Fibroblast of lung (primary cell): ENCODE measurements at regions not wholly inside any gene's neighbourhood (a gene's known extent, or its start where the extent isn't known, plus 50 kb on each side); places are given as distances from the start of the nearest gene placed in this dataset.

Experiments
- DNase-seq, 2 donors: peaks; one replicate each; pipeline versions ENCODE4 v3.0.0 to v3.0.0-alpha.2; 2010; ENCODE audit warnings: low read depth in 2 of 2
- H2AFZ ChIP-seq: 2 replicates; pipeline ENCODE4 v1.5.1; 2012; ENCODE audit warnings: low read length, control low read depth, inconsistent platforms
- H3K27ac ChIP-seq: 2 replicates; pipeline ENCODE4 v1.5.1; 2011; ENCODE audit warnings: low read length, control low read depth; ENCODE audit not compliant: insufficient read depth
- H3K27me3 ChIP-seq: 2 replicates; pipeline ENCODE4 v1.5.1; 2011; ENCODE audit warnings: mild to moderate bottlenecking, low read length; ENCODE audit not compliant: control insufficient read depth, insufficient read depth
- H3K36me3 ChIP-seq: 2 replicates; pipeline ENCODE4 v1.5.1; 2011; ENCODE audit warnings: low read length; ENCODE audit not compliant: control insufficient read depth, insufficient read depth
- H3K4me1 ChIP-seq: 2 replicates; pipeline ENCODE4 v1.5.1; 2011; ENCODE audit warnings: low read length; ENCODE audit not compliant: control insufficient read depth, insufficient read depth; ENCODE audit errors: extremely low read depth
- H3K4me2 ChIP-seq: 2 replicates; pipeline ENCODE4 v1.5.1; 2011; ENCODE audit warnings: low read length, control low read depth; ENCODE audit not compliant: insufficient read depth; ENCODE audit errors: extremely low read depth
- H3K4me3 ChIP-seq, 4 experiments: fragments of 200-600 bp in 1 of 4; sonication (generic) in 1 of 4; replicated peaks in 1 of 4; 2 replicates each; pipeline ENCODE4 v1.5.1; 2011 to 2016; ENCODE audit warnings: low read length in 4 of 4, low read depth in 3 of 4, mild to moderate bottlenecking in 3 of 4, control low read depth in 2 of 4, inconsistent platforms in 1 of 4, mixed read lengths in 1 of 4; ENCODE audit not compliant: insufficient read depth in 1 of 4; ENCODE audit errors: control extremely low read depth in 1 of 4
- H3K79me2 ChIP-seq: 2 replicates; pipeline ENCODE4 v1.5.1; 2012; ENCODE audit warnings: mild to moderate bottlenecking, low read length, inconsistent platforms; ENCODE audit not compliant: control insufficient read depth, insufficient read depth
- H3K9ac ChIP-seq: 2 replicates; pipeline ENCODE4 v1.5.1; 2011; ENCODE audit warnings: mild to moderate bottlenecking, low read length, control low read depth; ENCODE audit not compliant: insufficient read depth
- H3K9me3 ChIP-seq: 2 replicates; pipeline ENCODE4 v1.5.1; 2012; ENCODE audit warnings: low read depth, low read length; ENCODE audit not compliant: control insufficient read depth, insufficient read depth
- H4K20me1 ChIP-seq: 2 replicates; pipeline ENCODE4 v1.5.1; 2011; ENCODE audit warnings: low read length; ENCODE audit not compliant: control insufficient read depth, insufficient read depth; ENCODE audit errors: extremely low read depth
- EZH2 ChIP-seq: IDR thresholded peaks from 2 replicates; pipeline ENCODE4 v1.5.1; 2012; ENCODE audit warnings: low read length, control low read depth, mild to moderate bottlenecking; ENCODE audit errors: missing control alignments
- TF ChIP-seq, protein P1 (sequence below), 2 donors: IDR thresholded peaks in 1 of 2; conservative IDR thresholded peaks in 1 of 2; 1 replicate in 1 of 2; 2 replicates in 1 of 2; pipeline ENCODE4 v1.5.1; 2011 to 2012; ENCODE audit warnings: low read length in 2 of 2, control low read depth in 1 of 2, inconsistent platforms in 1 of 2, low read depth in 1 of 2, mild to moderate bottlenecking in 1 of 2

DNA sequence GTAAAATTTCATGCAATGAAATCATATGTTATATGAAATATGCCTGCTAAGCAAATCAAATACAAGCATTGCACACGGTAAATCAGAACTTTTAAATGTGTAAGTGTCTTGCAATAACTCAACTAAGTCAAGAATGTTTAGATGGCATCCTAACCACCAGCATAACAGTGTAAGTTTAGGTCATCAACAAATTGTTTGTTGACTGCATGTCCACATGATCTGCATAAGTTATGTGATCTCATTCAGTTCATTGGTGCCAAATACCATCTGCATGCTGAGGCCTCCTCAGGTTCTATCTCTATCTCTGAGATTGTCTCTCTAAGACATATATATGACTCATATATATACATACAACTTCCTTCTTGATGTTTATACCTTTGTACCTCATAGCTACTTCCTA lies 159.6 kb upstream of the STK32A start:
- Histone ChIP-seq H3K27me3 (no peaks in the 10 kb centered on the region), H3K9me3 (no peaks in the 10 kb centered on the region), H3K9ac (no peak overlapping the region), H2AFZ (no peak overlapping the region), H3K27ac (no peak overlapping the region), H4K20me1 (no peaks in the 10 kb centered on the region), H3K4me2 (no peak overlapping the region), H3K79me2 (no peaks in the 10 kb centered on the region), H3K4me1 (no peaks in the 10 kb centered on the region), H3K4me3 (no peak overlapping the region), H3K36me3 (no peaks in the 10 kb centered on the region)
- TF ChIP-seq, protein P1, sequence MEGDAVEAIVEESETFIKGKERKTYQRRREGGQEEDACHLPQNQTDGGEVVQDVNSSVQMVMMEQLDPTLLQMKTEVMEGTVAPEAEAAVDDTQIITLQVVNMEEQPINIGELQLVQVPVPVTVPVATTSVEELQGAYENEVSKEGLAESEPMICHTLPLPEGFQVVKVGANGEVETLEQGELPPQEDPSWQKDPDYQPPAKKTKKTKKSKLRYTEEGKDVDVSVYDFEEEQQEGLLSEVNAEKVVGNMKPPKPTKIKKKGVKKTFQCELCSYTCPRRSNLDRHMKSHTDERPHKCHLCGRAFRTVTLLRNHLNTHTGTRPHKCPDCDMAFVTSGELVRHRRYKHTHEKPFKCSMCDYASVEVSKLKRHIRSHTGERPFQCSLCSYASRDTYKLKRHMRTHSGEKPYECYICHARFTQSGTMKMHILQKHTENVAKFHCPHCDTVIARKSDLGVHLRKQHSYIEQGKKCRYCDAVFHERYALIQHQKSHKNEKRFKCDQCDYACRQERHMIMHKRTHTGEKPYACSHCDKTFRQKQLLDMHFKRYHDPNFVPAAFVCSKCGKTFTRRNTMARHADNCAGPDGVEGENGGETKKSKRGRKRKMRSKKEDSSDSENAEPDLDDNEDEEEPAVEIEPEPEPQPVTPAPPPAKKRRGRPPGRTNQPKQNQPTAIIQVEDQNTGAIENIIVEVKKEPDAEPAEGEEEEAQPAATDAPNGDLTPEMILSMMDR (conservative IDR thresholded peaks at IDR 0.05 in 1 of 2, IDR thresholded peaks at IDR 0.05 in 1 of 2; ENCODE audit: low read depth in 1 of 2, low read length in 2 of 2): no peak
- no peak for TF ChIP-seq EZH2
- no peak for DNase-seq

DNA sequence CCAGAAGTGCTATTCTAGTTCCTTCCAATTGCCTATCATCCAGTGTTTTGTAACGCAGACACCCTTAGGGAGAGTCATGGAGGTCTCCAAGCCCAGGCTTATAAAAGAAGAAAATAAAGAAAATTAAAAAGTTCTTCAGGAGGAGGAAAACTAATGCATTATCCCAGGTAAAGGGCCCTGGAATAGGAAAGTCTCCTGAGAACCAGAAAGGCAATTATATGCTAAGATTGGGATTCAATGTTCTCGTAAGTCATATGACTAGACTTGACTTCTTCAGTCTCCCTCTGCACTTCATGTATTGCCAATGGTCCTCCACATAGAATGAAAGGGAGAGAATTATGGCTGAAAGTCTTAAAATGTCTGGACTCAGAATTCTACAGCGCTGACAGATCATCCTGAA lies 154.4 kb upstream of the STK32A start:
- Histone ChIP-seq H3K4me1 (no peaks in the 10 kb centered on the region), H3K4me2 (no peak overlapping the region), H2AFZ (no peak overlapping the region), H3K79me2 (no peaks in the 10 kb centered on the region), H4K20me1 (no peaks in the 10 kb centered on the region), H3K9me3 (no peaks in the 10 kb centered on the region), H3K27ac (no peak overlapping the region), H3K36me3 (no peaks in the 10 kb centered on the region), H3K9ac (no peak overlapping the region), H3K4me3 (no peak overlapping the region), H3K27me3 (no peaks in the 10 kb centered on the region)
- DNase-seq: no peak
- TF ChIP-seq EZH2: no peak
- TF ChIP-seq, protein P1 (conservative IDR thresholded peaks at IDR 0.05 in 1 of 2, IDR thresholded peaks at IDR 0.05 in 1 of 2; ENCODE audit: low read depth in 1 of 2, low read length in 2 of 2): no peak

DNA sequence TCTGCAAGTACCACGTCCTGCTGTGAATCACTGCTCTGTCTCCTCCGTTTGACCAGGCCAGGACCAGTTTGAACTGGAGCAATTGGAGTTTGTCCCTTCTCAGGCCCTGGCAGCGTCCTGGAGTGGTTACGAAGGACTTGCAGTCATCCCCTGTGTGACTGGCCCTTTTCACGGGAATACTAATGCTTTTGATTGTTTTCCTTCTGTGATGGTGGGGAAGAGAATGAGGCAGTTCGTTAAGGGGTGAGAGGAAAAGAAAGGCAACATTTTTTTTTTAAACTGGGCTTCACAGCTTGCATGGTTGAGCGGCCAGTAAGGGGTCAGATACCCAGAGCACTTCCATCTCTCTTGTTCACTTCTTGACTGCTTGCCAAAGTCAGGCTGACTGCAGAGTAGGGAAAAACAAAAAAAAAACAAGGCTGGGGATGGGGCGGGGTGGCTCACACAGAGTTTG lies 153.5 kb upstream of the STK32A start:
- no peaks in the 10 kb centered on the region for H3K4me1 ChIP-seq
- no peaks in the 10 kb centered on the region for H3K36me3 ChIP-seq
- H3K9me3 ChIP-seq: no peaks in the 10 kb centered on the region
- DNase-seq: peak in 1 of 2 donors; percentile 46
- H4K20me1 ChIP-seq: no peaks in the 10 kb centered on the region
- no peak overlapping the region for H3K4me2 ChIP-seq
- TF ChIP-seq, protein P1 (conservative IDR thresholded peaks at IDR 0.05 in 1 of 2, IDR thresholded peaks at IDR 0.05 in 1 of 2; ENCODE audit: low read depth in 1 of 2, low read length in 2 of 2): no peak
- TF ChIP-seq EZH2: no peak
- H3K79me2 ChIP-seq: no peaks in the 10 kb centered on the region
- H2AFZ ChIP-seq: no peak overlapping the region
- H3K9ac ChIP-seq: no peak overlapping the region
- no peaks in the 10 kb centered on the region for H3K27me3 ChIP-seq
- H3K4me3 ChIP-seq: no peak overlapping the region
- no peak overlapping the region for H3K27ac ChIP-seq
